ENCODE measurements at regions not wholly inside any gene's neighbourhood (a gene's known extent, or its start where the extent isn't known, plus 50 kb on each side); places are given as distances from the start of the nearest gene placed in this dataset.

- Histone ChIP-seq H3K9me3 (replicated peaks; ENCODE audit: insufficient read depth, low read length) (no peaks in the 10 kb centered on the region), H4K20me1 (ENCODE audit: insufficient read depth, low read length) (no peaks in the 10 kb centered on the region), H3K79me2 (ENCODE audit: low read length) (no peaks in the 10 kb centered on the region), H3K27ac (ENCODE audit: low read length) (no peak overlapping the region), H3K36me3 (replicated peaks; ENCODE audit: insufficient read depth, low read length) (no peaks in the 10 kb centered on the region), H3K4me2 (ENCODE audit: low read depth, low read length) (no peak overlapping the region), H2AFZ (ENCODE audit: low read length) (no peak overlapping the region), H3K4me3 (ENCODE audit: low read length) (no peak overlapping the region), H3K4me1 (ENCODE audit: low read length) (no peaks in the 10 kb centered on the region), H3K27me3 (replicated peaks; ENCODE audit: insufficient read depth, low read length) (no peaks in the 10 kb centered on the region), H3F3A (ENCODE audit: insufficient read depth, low read length) (no peaks in the 10 kb centered on the region), H3K9ac (ENCODE audit: low read length) (no peak overlapping the region), H3K9me2 (replicated peaks; ENCODE audit: insufficient read depth, low read length) (no peaks in the 10 kb centered on the region)
- no peak for DNase-seq
- TF ChIP-seq EZH2phosphoT487 (IDR thresholded peaks at IDR 0.05; ENCODE audit: low read length) (no peak), CTCF (IDR thresholded peaks at IDR 0.05; ENCODE audit: low read length) (no peak), EZH2 (optimal IDR thresholded peaks at IDR 0.05; ENCODE audit: low read depth, low read length) (no peak)
Measured at GRCh38 chr13:67377919-67378318, 147.8 kb upstream of the PCDH9 start.

GRCh38 chr13:67374391-67374790 lies 144.3 kb upstream of the PCDH9 start:
- no peak overlapping the region for H3K9ac ChIP-seq (ENCODE audit: low read length)
- no peaks in the 10 kb centered on the region for H4K20me1 ChIP-seq (ENCODE audit: insufficient read depth, low read length)
- no peak overlapping the region for H3K4me2 ChIP-seq (ENCODE audit: low read depth, low read length)
- H3K4me3 ChIP-seq (ENCODE audit: low read length), result no peak overlapping the region
- no peaks in the 10 kb centered on the region for H3K79me2 ChIP-seq (ENCODE audit: low read length)
- H3K9me2 ChIP-seq (replicated peaks; ENCODE audit: insufficient read depth, low read length), result no peaks in the 10 kb centered on the region
- no peaks in the 10 kb centered on the region for H3F3A ChIP-seq (ENCODE audit: insufficient read depth, low read length)
- no peak overlapping the region for H2AFZ ChIP-seq (ENCODE audit: low read length)
- TF ChIP-seq EZH2phosphoT487 (IDR thresholded peaks at IDR 0.05; ENCODE audit: low read length) (no peak), CTCF (IDR thresholded peaks at IDR 0.05; ENCODE audit: low read length) (no peak)
- no peaks in the 10 kb centered on the region for H3K9me3 ChIP-seq (replicated peaks; ENCODE audit: insufficient read depth, low read length)
- no peak for DNase-seq
- H3K27me3 ChIP-seq (replicated peaks; ENCODE audit: insufficient read depth, low read length), result no peaks in the 10 kb centered on the region
- no peaks in the 10 kb centered on the region for H3K36me3 ChIP-seq (replicated peaks; ENCODE audit: insufficient read depth, low read length)
- no peaks in the 10 kb centered on the region for H3K4me1 ChIP-seq (ENCODE audit: low read length)
- H3K27ac ChIP-seq (ENCODE audit: low read length), result no peak overlapping the region

- Histone ChIP-seq H3K9me2 (replicated peaks; ENCODE audit: insufficient read depth, low read length) (no peaks in the 10 kb centered on the region), H4K20me1 (ENCODE audit: insufficient read depth, low read length) (no peaks in the 10 kb centered on the region), H3K4me3 (ENCODE audit: low read length) (no peak overlapping the region), H3F3A (ENCODE audit: insufficient read depth, low read length) (no peaks in the 10 kb centered on the region), H3K27ac (ENCODE audit: low read length) (no peak overlapping the region), H3K9ac (ENCODE audit: low read length) (no peak overlapping the region), H3K4me1 (ENCODE audit: low read length) (no peaks in the 10 kb centered on the region), H3K27me3 (replicated peaks; ENCODE audit: insufficient read depth, low read length) (no peaks in the 10 kb centered on the region), H3K9me3 (replicated peaks; ENCODE audit: insufficient read depth, low read length) (no peaks in the 10 kb centered on the region), H3K79me2 (ENCODE audit: low read length) (no peaks in the 10 kb centered on the region), H3K36me3 (replicated peaks; ENCODE audit: insufficient read depth, low read length) (no peaks in the 10 kb centered on the region), H3K4me2 (ENCODE audit: low read depth, low read length) (no peak overlapping the region), H2AFZ (ENCODE audit: low read length) (no peak overlapping the region)
- no peak for DNase-seq
- TF ChIP-seq EZH2phosphoT487 (IDR thresholded peaks at IDR 0.05; ENCODE audit: low read length) (no peak), CTCF (IDR thresholded peaks at IDR 0.05; ENCODE audit: low read length) (no peak), EZH2 (optimal IDR thresholded peaks at IDR 0.05; ENCODE audit: low read depth, low read length) (no peak)
Measured at GRCh38 chr13:67372868-67373464, 142.8 kb upstream of the PCDH9 start.
